ENCODE measurements at regions not wholly inside any gene's neighbourhood (a gene's known extent, or its start where the extent isn't known, plus 50 kb on each side); places are given as distances from the start of the nearest gene placed in this dataset.
"Not testable (repeated sequence)": the region's sequence is repeated elsewhere in the genome, so short reads cannot be mapped to it uniquely, and the experiment has no call there.

- no peak for DNase-seq (ENCODE audit: low read depth)
Observed at GRCh38 chr6:25125736-25126135, 153.4 kb upstream of the CARMIL1 start.

- no peak for DNase-seq (ENCODE audit: low read depth)
Observed at GRCh38 chr6:25127076-25127837, 151.9 kb upstream of the CARMIL1 start.

- DNase-seq (ENCODE audit: low read depth) = no peak
Observed at GRCh38 chr6:25130518-25130917, 148.7 kb upstream of the CARMIL1 start.

- DNase-seq (ENCODE audit: low read depth) = no peak
Observed at GRCh38 chr6:25132934-25133333, 146.2 kb upstream of the CARMIL1 start.

- DNase-seq (ENCODE audit: low read depth) = no peak
Observed at GRCh38 chr6:25133568-25133967, 145.6 kb upstream of the CARMIL1 start.

GRCh38 chr6:25136854-25137253 lies 142.3 kb upstream of the CARMIL1 start:
- no peak for DNase-seq (ENCODE audit: low read depth)

- DNase-seq (ENCODE audit: low read depth) = no peak
Observed at GRCh38 chr6:25137480-25137879, 141.7 kb upstream of the CARMIL1 start.

GRCh38 chr6:25137916-25138232 lies 141.3 kb upstream of the CARMIL1 start:
- DNase-seq (ENCODE audit: low read depth) = no peak

- DNase-seq (ENCODE audit: low read depth) = peak; percentile 56
Observed at GRCh38 chr6:25138233-25138933, 140.8 kb upstream of the CARMIL1 start.

- DNase-seq (ENCODE audit: low read depth) = no peak
Observed at GRCh38 chr6:25138934-25139415, 140.2 kb upstream of the CARMIL1 start.

GRCh38 chr6:25139608-25140007 lies 139.6 kb upstream of the CARMIL1 start:
- not testable (repeated sequence) for DNase-seq (ENCODE audit: low read depth)

- no peak for DNase-seq (ENCODE audit: low read depth)
Observed at GRCh38 chr6:25142506-25142905, 136.7 kb upstream of the CARMIL1 start.

GRCh38 chr6:25144919-25145318 lies 134.3 kb upstream of the CARMIL1 start:
- DNase-seq (ENCODE audit: low read depth) = no peak

GRCh38 chr6:25147223-25147622 lies 132.0 kb upstream of the CARMIL1 start:
- no peak for DNase-seq (ENCODE audit: low read depth)

- no peak for DNase-seq (ENCODE audit: low read depth)
Observed at GRCh38 chr6:25150031-25150430, 129.1 kb upstream of the CARMIL1 start.

- DNase-seq (ENCODE audit: low read depth) = no peak
Observed at GRCh38 chr6:25150863-25151262, 128.3 kb upstream of the CARMIL1 start.

GRCh38 chr6:25153079-25153478 lies 126.1 kb upstream of the CARMIL1 start:
- no peak for DNase-seq (ENCODE audit: low read depth)

GRCh38 chr6:25154034-25154596 lies 125.1 kb upstream of the CARMIL1 start:
- no peak for DNase-seq (ENCODE audit: low read depth)

GRCh38 chr6:25155211-25155610 lies 124.0 kb upstream of the CARMIL1 start:
- no peak for DNase-seq (ENCODE audit: low read depth)

- no peak for DNase-seq (ENCODE audit: low read depth)
Observed at GRCh38 chr6:25156123-25156522, 123.1 kb upstream of the CARMIL1 start.

- no peak for DNase-seq (ENCODE audit: low read depth)
Observed at GRCh38 chr6:25157183-25157582, 122.0 kb upstream of the CARMIL1 start.

- no peak for DNase-seq (ENCODE audit: low read depth)
Observed at GRCh38 chr6:25157842-25158241, 121.3 kb upstream of the CARMIL1 start.

GRCh38 chr6:25160134-25160533 lies 119.0 kb upstream of the CARMIL1 start:
- DNase-seq (ENCODE audit: low read depth) = not testable (repeated sequence)
